H4 (cell line): ENCODE measurements at regions not wholly inside any gene's neighbourhood (a gene's known extent, or its start where the extent isn't known, plus 50 kb on each side); places are given as distances from the start of the nearest gene placed in this dataset.
A peak's percentile ranks its signal among the peaks of the same experiment; 100 is the strongest.
"Not testable (repeated sequence)": the region's sequence is repeated elsewhere in the genome, so short reads cannot be mapped to it uniquely, and the experiment has no call there.

ENCODE experiments used
- DNase-seq: peaks from one replicate; pipeline ENCODE4 v3.0.0-alpha.2; 2015; ENCODE audit warnings: low spot score

- DNase-seq, result peak; percentile 8
Measured at GRCh38 chr5:57002959-57003485, 51.1 kb upstream of the MIER3 start.

GRCh38 chr5:57003566-57003965 lies 51.6 kb upstream of the MIER3 start:
- DNase-seq, result not testable (repeated sequence)

GRCh38 chr5:57004800-57005199 lies 52.9 kb upstream of the MIER3 start:
- DNase-seq, result peak; percentile 13

DNA sequence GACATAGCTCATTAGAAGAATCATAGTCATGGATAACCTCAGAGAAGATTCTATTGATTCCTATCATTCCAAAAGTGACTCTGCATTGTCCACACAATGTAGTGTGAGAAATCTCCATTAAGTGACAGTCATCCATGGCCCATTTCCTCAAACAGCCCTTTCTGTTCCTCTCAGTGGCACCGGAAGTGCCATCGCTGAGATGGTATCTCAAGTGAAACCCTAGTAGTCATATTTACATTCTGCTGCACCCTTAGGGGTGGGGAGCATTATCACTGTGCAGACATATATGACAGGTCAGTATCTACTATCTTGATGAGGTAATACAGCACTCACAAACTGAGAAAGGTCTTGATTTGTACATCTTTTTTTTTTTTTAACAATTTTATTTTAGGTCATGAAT lies 55.4 kb upstream of the MIER3 start:
- no peak for DNase-seq

- DNase-seq, result peak; percentile 14
Measured at GRCh38 chr5:57009811-57010210, 57.9 kb upstream of the MIER3 start.

- no peak for DNase-seq
Measured at GRCh38 chr5:57010786-57011185, 58.9 kb upstream of the MIER3 start.

GRCh38 chr5:57012511-57012910 lies 60.6 kb upstream of the MIER3 start:
- DNase-seq, result no peak

- DNase-seq, result no peak
Measured at GRCh38 chr5:57025961-57026360, 74.0 kb upstream of the MIER3 start.

DNA sequence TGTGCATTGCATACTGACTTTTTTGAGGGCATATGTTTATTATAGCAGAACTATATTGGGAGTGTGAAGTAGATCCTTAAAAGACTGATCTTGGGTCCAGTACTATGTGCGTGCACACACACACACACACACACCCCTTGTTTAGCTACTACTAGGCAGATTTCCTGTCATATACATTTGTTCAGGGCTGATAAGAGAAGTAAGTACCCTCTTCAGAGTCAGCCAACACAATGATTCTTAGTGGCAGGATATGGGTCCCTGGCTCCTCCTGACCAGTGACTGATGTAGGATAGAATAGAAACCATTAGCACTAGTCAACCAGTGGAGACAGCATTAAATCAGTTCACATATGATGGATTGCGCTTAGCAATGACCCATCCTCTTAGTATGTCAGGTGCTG lies 76.2 kb upstream of the MIER3 start:
- DNase-seq, result no peak

DNA sequence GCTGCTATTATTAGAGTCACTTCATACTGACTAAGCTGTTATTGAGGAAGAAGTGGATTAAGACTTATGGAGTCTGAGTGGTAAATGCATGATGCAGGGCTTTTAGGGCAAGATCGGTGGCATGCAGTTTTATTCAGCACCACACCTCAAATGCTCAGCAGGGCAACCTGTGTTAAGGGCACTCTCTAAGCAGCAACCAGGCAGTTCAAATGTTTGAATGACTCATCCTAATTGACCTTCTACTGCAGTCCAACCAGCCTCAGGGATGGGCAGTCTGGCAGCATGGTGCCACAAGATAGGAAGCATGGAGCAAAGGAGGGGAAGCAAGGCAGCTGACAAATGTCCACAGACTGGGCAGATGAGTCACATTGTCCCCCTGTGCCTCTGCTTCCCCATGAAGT lies 80.2 kb upstream of the MIER3 start:
- DNase-seq, result peak; percentile 29

GRCh38 chr5:57033103-57033502 lies 81.2 kb upstream of the MIER3 start:
- DNase-seq, result no peak

GRCh38 chr5:57033503-57033902 lies 81.6 kb upstream of the MIER3 start:
- no peak for DNase-seq

GRCh38 chr5:57034201-57034916 lies 82.4 kb upstream of the MIER3 start:
- no peak for DNase-seq

DNA sequence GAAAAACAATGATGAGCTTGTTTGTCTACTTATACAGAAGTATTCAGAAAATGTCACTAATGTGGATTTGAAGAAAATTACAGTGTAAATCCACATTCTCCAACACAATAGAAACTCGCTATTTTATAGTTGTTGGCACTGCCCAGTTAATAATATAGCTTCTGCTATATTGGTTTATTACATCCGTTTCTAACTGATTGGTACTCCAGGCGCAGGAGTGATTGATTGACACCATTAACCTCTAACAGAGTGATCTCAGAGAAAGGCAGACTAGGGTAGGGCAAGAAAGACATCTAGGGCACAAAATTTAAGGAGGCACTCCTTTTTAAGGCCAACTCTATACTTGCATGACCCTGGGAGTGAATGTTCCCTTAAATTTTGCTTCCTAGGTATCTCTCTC lies 84.0 kb upstream of the MIER3 start:
- no peak for DNase-seq

DNA sequence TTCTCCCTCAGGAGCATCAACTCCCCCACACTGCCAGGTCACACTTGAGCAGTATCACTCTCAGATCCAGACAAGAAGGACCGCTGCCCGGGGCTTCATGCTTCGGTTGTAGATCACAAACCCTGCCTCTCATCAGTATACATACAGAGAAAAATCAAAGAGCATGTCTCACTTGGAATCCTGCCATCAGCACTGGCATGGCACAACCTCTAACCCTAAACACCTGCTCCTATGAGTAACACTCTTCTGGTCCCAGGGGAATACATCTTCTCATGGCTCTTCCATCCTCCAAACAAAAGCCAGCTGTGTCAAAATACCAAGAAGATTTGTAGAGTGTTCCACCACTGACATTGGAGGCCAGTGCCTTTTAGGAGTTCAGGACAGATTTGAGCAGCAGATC lies 84.8 kb upstream of the MIER3 start:
- no peak for DNase-seq

GRCh38 chr5:57037355-57037754 lies 85.4 kb upstream of the MIER3 start:
- peak; percentile 20 for DNase-seq

- no peak for DNase-seq
Measured at GRCh38 chr5:57041570-57041969, 89.6 kb upstream of the MIER3 start.

- DNase-seq, result no peak
Measured at GRCh38 chr5:57042524-57042931, 90.6 kb upstream of the MIER3 start.

GRCh38 chr5:57054135-57054534 lies 102.2 kb upstream of the MIER3 start:
- no peak for DNase-seq

- DNase-seq, result no peak
Measured at GRCh38 chr5:57054671-57055070, 102.7 kb upstream of the MIER3 start.

DNA sequence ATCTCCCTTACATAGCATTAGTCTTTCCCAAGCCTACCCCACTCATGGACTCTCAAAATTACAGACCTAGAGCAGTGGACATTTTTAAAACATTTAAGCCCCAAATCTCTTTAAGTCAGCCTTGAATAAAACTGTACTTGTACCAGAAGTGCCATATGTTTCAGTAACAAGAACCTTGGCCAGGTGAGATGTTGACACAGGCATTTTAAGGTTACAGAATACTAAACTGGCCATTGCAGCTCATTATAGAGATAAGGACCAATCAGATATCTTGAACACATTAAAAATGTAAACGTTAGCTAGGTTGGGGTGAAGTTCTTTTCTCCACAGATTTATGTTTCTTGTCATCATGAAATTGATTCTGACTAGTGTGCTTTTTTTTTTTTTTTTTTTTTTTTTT lies 103.8 kb upstream of the MIER3 start:
- no peak for DNase-seq

- no peak for DNase-seq
Measured at GRCh38 chr5:57063773-57064172, 110.1 kb upstream of the GPBP1 start.

DNA sequence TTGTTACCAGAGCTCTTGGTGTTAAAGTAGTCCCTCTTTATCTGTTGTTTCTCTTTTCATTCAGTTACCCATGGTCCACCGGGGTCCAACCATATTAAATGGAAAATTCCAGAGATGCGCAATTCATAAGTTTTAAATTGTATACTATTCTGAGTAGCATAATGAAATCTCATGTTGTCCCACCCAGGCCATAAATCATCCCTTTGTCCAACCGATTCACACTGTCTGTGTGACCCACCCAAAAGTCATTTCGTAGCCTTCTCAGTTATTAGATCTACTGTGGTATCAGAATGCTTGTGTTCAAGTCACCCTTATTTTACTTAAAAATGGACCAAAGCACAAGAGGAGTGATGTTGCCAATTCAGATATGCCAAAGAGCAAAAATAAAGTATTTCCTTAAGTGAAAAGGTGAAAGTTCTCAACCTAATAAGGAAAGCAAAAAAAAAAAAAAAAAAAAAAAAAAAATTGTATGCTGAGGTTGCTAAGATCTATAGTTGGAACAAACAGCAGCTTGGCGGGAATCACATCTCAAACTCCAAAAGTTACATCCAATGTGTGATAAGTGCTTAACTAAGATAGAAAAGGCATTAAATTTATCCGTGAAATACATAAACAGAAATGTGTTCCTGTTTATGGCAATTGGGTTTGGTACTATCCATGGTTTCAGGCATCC lies 106.8 kb upstream of the GPBP1 start:
- DNase-seq, result no peak

DNA sequence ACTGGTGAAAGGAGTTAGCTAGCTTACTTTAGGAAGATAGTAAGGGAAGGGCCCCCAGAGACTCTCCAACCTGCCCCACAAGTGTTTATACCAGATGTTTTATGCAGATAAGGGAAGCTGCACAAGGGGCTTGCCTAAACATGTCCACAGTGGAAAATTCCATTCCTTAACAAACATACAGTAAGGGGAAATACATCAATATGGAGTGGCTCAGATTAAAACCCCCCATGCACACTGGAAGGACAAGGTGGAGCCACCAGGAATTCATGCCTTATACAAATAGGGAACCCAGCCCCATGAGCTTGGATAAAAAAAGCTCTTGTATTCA lies 106.3 kb upstream of the GPBP1 start:
- no peak for DNase-seq
